GM23248 (cell line): ENCODE measurements at regions not wholly inside any gene's neighbourhood (a gene's known extent, or its start where the extent isn't known, plus 50 kb on each side); places are given as distances from the start of the nearest gene placed in this dataset.

Source experiments
- EZH2 ChIP-seq: fragments of 200-600 bp; sonication (generic); IDR thresholded peaks from 2 replicates; pipeline ENCODE4 v1.6.1; 2018; ENCODE audit warnings: antibody characterized with exemption, mild to moderate bottlenecking; ENCODE audit not compliant: insufficient read depth, poor library complexity, severe bottlenecking
- EZH2phosphoT487 ChIP-seq: fragments of 200-600 bp; sonication (generic); IDR thresholded peaks from 2 replicates; pipeline ENCODE4 v1.6.1; 2018; ENCODE audit warnings: antibody characterized with exemption, moderate library complexity, mild to moderate bottlenecking, low read depth; ENCODE audit not compliant: insufficient read depth

- no peak for TF ChIP-seq EZH2
- TF ChIP-seq EZH2phosphoT487, result no peak
These were observed 109.3 kb upstream of the SOX9 start for GRCh38 chr17:72011561-72011960.
